Activated CD4-positive, alpha-beta memory T cell treated with anti-CD3 and anti-CD28 coated beads for 36 hours (primary cell): ENCODE measurements at regions not wholly inside any gene's neighbourhood (a gene's known extent, or its start where the extent isn't known, plus 50 kb on each side); places are given as distances from the start of the nearest gene placed in this dataset.
"Not testable (repeated sequence)": the region's sequence is repeated elsewhere in the genome, so short reads cannot be mapped to it uniquely, and the experiment has no call there.

Experiments
- CTCF ChIA-PET: fragments of 350-600 bp; sonication (Branson Sonifier 250); formaldehyde crosslinking; loops from one replicate; lab custom pipeline; 2021; ENCODE audit warnings: antibody characterized with exemption, inconsistent platforms; lab: Charles Lee
- POLR2A ChIA-PET: fragments of 350-600 bp; sonication (Branson Sonifier 250); formaldehyde crosslinking; loops from one replicate; lab custom pipeline; 2021; ENCODE audit warnings: antibody characterized with exemption; lab: Charles Lee
- DNase-seq: peaks from one replicate; pipeline ENCODE4 v3.0.0-alpha.2; 2020
- H3K27ac Mint-ChIP-seq: one replicate; pipeline ENCODE4 v1.8.0; 2021; ENCODE audit warnings: mixed read lengths
- H3K27me3 Mint-ChIP-seq: one replicate; pipeline ENCODE4 v1.8.0; 2021; ENCODE audit warnings: mixed read lengths
- H3K36me3 Mint-ChIP-seq: one replicate; pipeline ENCODE4 v1.8.0; 2021; ENCODE audit warnings: mixed read lengths
- H3K4me1 Mint-ChIP-seq: one replicate; pipeline ENCODE4 v1.8.0; 2021; ENCODE audit warnings: low read depth, mixed read lengths
- H3K4me3 Mint-ChIP-seq: one replicate; pipeline ENCODE4 v1.8.0; 2021; ENCODE audit warnings: mild to moderate bottlenecking, mixed read lengths
- H3K9me3 Mint-ChIP-seq: one replicate; pipeline ENCODE4 v1.8.0; 2021; ENCODE audit warnings: mixed read lengths
- intact Hi-C: fragments of 100-400 bp; cut with micrococcal nuclease; formaldehyde crosslinking; loops from one replicate; pipeline ENCODE4 v1.15.1; 2023

- no peak overlapping the region for H3K4me3 Mint-ChIP-seq
- intact Hi-C loops = no loop called here
- H3K4me1 Mint-ChIP-seq = no peaks in the 10 kb centered on the region
- POLR2A ChIA-PET = no interaction called here
- H3K9me3 Mint-ChIP-seq = peaks cover 2% of the 10 kb centered on the region
- DNase-seq = no peak
- no peak overlapping the region for H3K27ac Mint-ChIP-seq
- CTCF ChIA-PET = no interaction called here
- no peaks in the 10 kb centered on the region for H3K36me3 Mint-ChIP-seq
- H3K27me3 Mint-ChIP-seq = no peaks in the 10 kb centered on the region
These were observed 200.2 kb downstream of the TMTC3 start for GRCh38 chr12:88342251-88342806.

- Mint-ChIP-seq H3K27ac (no peak overlapping the region), H3K4me1 (no peaks in the 10 kb centered on the region), H3K36me3 (no peaks in the 10 kb centered on the region), H3K27me3 (peaks cover 2% of the 10 kb centered on the region), H3K4me3 (no peak overlapping the region), H3K9me3 (peaks cover 4% of the 10 kb centered on the region)
- ChIA-PET POLR2A (no interaction called here), CTCF (no interaction called here)
- intact Hi-C loops = no loop called here
- DNase-seq = no peak
These were observed 209.0 kb downstream of the TMTC3 start for GRCh38 chr12:88351146-88351545.

- POLR2A ChIA-PET = no interaction called here
- H3K9me3 Mint-ChIP-seq = no peaks in the 10 kb centered on the region
- CTCF ChIA-PET = no interaction called here
- intact Hi-C loops = no loop called here
- no peaks in the 10 kb centered on the region for H3K4me1 Mint-ChIP-seq
- no peak overlapping the region for H3K27ac Mint-ChIP-seq
- no peak overlapping the region for H3K4me3 Mint-ChIP-seq
- no peaks in the 10 kb centered on the region for H3K36me3 Mint-ChIP-seq
- no peak for DNase-seq
- no peaks in the 10 kb centered on the region for H3K27me3 Mint-ChIP-seq
These were observed 212.6 kb downstream of the TMTC3 start for GRCh38 chr12:88354691-88355090.

GRCh38 chr12:88360343-88360742, 218.2 kb downstream of the TMTC3 start:
- H3K4me1 Mint-ChIP-seq = no peaks in the 10 kb centered on the region
- H3K36me3 Mint-ChIP-seq = no peaks in the 10 kb centered on the region
- H3K27ac Mint-ChIP-seq = no peak overlapping the region
- H3K4me3 Mint-ChIP-seq = no peak overlapping the region
- POLR2A ChIA-PET = no interaction called here
- intact Hi-C loops = no loop called here
- no peaks in the 10 kb centered on the region for H3K9me3 Mint-ChIP-seq
- DNase-seq = no peak
- CTCF ChIA-PET = no interaction called here
- no peaks in the 10 kb centered on the region for H3K27me3 Mint-ChIP-seq

DNA sequence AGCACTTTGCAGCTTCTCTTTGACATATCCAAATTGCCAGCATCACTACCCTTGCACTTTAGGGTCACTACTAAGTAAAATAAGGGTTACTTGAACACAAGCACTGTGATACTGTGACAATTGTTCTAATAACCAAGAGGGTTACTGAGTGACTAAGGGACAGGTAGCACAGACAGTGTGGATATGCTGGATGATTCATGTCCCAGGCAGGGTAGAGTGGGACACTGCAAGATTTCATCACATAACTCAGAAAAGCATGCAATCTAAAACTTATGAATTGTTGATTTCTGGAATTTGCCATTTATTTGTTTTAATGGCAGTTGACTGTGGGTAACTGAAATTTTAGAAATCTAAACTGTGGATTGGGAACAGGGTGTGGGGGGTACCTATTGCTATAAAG, 218.8 kb downstream of the KITLG start:
- DNase-seq = no peak
- POLR2A ChIA-PET = no interaction called here
- CTCF ChIA-PET = no interaction called here
- intact Hi-C loops = no loop called here
- no peak overlapping the region for H3K4me3 Mint-ChIP-seq
- H3K27me3 Mint-ChIP-seq = no peaks in the 10 kb centered on the region
- no peaks in the 10 kb centered on the region for H3K4me1 Mint-ChIP-seq
- no peaks in the 10 kb centered on the region for H3K36me3 Mint-ChIP-seq
- H3K27ac Mint-ChIP-seq = no peak overlapping the region
- no peaks in the 10 kb centered on the region for H3K9me3 Mint-ChIP-seq

- no peaks in the 10 kb centered on the region for H3K27me3 Mint-ChIP-seq
- no peaks in the 10 kb centered on the region for H3K36me3 Mint-ChIP-seq
- no peak overlapping the region for H3K27ac Mint-ChIP-seq
- ChIA-PET POLR2A (no interaction called here), CTCF (no interaction called here)
- no peaks in the 10 kb centered on the region for H3K4me1 Mint-ChIP-seq
- intact Hi-C loops = no loop called here
- DNase-seq = no peak
- no peak overlapping the region for H3K4me3 Mint-ChIP-seq
- no peaks in the 10 kb centered on the region for H3K9me3 Mint-ChIP-seq
These were observed 217.8 kb downstream of the KITLG start for GRCh38 chr12:88362439-88362838.

DNA sequence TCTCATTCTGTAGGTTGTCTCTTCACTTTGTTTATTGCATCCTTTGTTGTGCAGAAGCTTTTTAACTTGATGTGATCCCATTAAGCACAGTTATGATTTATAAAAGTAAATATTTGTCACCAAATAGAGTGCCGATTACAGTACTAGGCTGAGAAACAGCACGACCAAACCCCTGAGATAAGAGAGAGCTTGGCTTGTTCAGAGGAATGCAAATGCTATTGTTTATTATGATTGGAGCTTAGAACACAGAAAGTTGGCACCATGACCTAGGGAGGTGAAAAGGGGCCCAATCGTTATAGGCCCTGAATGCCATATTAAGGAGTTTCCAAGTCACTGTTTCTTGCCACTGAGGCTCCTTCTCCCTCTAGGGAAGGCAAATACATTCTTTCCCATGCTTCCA, 214.9 kb downstream of the KITLG start:
- POLR2A ChIA-PET = no interaction called here
- Mint-ChIP-seq H3K36me3 (no peaks in the 10 kb centered on the region), H3K27me3 (no peaks in the 10 kb centered on the region), H3K4me3 (no peak overlapping the region), H3K4me1 (no peaks in the 10 kb centered on the region), H3K27ac (no peak overlapping the region), H3K9me3 (no peaks in the 10 kb centered on the region)
- intact Hi-C loops = no loop called here
- DNase-seq = no peak
- CTCF ChIA-PET = no interaction called here

GRCh38 chr12:88366101-88366500, 214.2 kb downstream of the KITLG start:
- Mint-ChIP-seq H3K36me3 (no peaks in the 10 kb centered on the region), H3K4me3 (no peak overlapping the region), H3K27me3 (no peaks in the 10 kb centered on the region), H3K9me3 (no peaks in the 10 kb centered on the region), H3K4me1 (no peaks in the 10 kb centered on the region), H3K27ac (no peak overlapping the region)
- DNase-seq = no peak
- intact Hi-C loops = no loop called here
- ChIA-PET POLR2A (no interaction called here), CTCF (no interaction called here)

DNA sequence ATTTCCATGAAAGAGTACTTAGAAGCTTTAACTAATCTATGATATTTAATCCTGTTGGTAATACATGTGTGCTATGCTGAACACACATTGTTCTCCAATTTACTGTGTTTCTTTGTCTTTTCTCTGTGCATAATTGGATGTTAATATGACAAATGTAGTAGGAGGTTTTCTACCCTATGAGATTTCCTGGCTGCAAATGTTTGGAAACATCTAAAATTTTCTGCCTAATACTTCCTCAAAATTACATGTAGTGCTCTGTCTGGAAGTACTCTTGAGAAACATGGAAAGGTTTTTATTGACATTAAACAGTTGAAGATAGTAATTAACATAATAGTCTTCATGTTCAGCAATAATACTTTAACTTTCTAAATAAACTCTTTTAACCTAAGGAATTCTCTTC, 213.0 kb downstream of the KITLG start:
- H3K27ac Mint-ChIP-seq = no peak overlapping the region
- no peaks in the 10 kb centered on the region for H3K4me1 Mint-ChIP-seq
- no peak for DNase-seq
- intact Hi-C loops = no loop called here
- H3K4me3 Mint-ChIP-seq = no peak overlapping the region
- H3K36me3 Mint-ChIP-seq = no peaks in the 10 kb centered on the region
- ChIA-PET CTCF (no interaction called here), POLR2A (no interaction called here)
- H3K9me3 Mint-ChIP-seq = no peaks in the 10 kb centered on the region
- no peaks in the 10 kb centered on the region for H3K27me3 Mint-ChIP-seq

- H3K4me3 Mint-ChIP-seq, DNase-seq, H3K27ac Mint-ChIP-seq, CTCF ChIA-PET, POLR2A ChIA-PET, H3K27me3 Mint-ChIP-seq, H3K4me1 Mint-ChIP-seq, H3K36me3 Mint-ChIP-seq, H3K9me3 Mint-ChIP-seq, intact Hi-C loops: not testable (repeated sequence)
These were observed 212.2 kb downstream of the KITLG start for GRCh38 chr12:88368077-88368476.

- intact Hi-C loops = no loop called here
- no peak overlapping the region for H3K27ac Mint-ChIP-seq
- H3K36me3 Mint-ChIP-seq = no peaks in the 10 kb centered on the region
- H3K27me3 Mint-ChIP-seq = no peaks in the 10 kb centered on the region
- H3K4me3 Mint-ChIP-seq = no peak overlapping the region
- no peak for DNase-seq
- no peaks in the 10 kb centered on the region for H3K9me3 Mint-ChIP-seq
- ChIA-PET CTCF (no interaction called here), POLR2A (no interaction called here)
- no peaks in the 10 kb centered on the region for H3K4me1 Mint-ChIP-seq
These were observed 208.7 kb downstream of the KITLG start for GRCh38 chr12:88371416-88372183.

GRCh38 chr12:88375306-88376305, 204.7 kb downstream of the KITLG start:
- Mint-ChIP-seq H3K4me3 (no peak overlapping the region), H3K27me3 (peaks cover 2% of the 10 kb centered on the region), H3K27ac (no peak overlapping the region), H3K4me1 (no peaks in the 10 kb centered on the region), H3K36me3 (no peaks in the 10 kb centered on the region), H3K9me3 (no peaks in the 10 kb centered on the region)
- POLR2A ChIA-PET = no interaction called here
- CTCF ChIA-PET = no interaction called here
- DNase-seq = no peak
- intact Hi-C loops = no loop called here
